ENCODE measurements at regions not wholly inside any gene's neighbourhood (a gene's known extent, or its start where the extent isn't known, plus 50 kb on each side); places are given as distances from the start of the nearest gene placed in this dataset.

GRCh38 chr13:46949211-46949610 lies 52.4 kb upstream of the HTR2A start:
- TF ChIP-seq CTCF (conservative IDR thresholded peaks at IDR 0.05), result no peak
- no peak for TF ChIP-seq ZFX (IDR thresholded peaks at IDR 0.05)
- no peak overlapping the region for H3K27ac ChIP-seq

GRCh38 chr13:46948338-46948737 lies 51.5 kb upstream of the HTR2A start:
- TF ChIP-seq CTCF (conservative IDR thresholded peaks at IDR 0.05), result no peak
- no peak for TF ChIP-seq ZFX (IDR thresholded peaks at IDR 0.05)
- no peak overlapping the region for H3K27ac ChIP-seq

GRCh38 chr13:46947425-46948191 lies 50.8 kb upstream of the HTR2A start:
- TF ChIP-seq ZFX (IDR thresholded peaks at IDR 0.05) (no peak), CTCF (conservative IDR thresholded peaks at IDR 0.05) (no peak)
- no peak overlapping the region for H3K27ac ChIP-seq

Measured in C4-2B (cell line).